ENCODE measurements at regions not wholly inside any gene's neighbourhood (a gene's known extent, or its start where the extent isn't known, plus 50 kb on each side); places are given as distances from the start of the nearest gene placed in this dataset.

DNA sequence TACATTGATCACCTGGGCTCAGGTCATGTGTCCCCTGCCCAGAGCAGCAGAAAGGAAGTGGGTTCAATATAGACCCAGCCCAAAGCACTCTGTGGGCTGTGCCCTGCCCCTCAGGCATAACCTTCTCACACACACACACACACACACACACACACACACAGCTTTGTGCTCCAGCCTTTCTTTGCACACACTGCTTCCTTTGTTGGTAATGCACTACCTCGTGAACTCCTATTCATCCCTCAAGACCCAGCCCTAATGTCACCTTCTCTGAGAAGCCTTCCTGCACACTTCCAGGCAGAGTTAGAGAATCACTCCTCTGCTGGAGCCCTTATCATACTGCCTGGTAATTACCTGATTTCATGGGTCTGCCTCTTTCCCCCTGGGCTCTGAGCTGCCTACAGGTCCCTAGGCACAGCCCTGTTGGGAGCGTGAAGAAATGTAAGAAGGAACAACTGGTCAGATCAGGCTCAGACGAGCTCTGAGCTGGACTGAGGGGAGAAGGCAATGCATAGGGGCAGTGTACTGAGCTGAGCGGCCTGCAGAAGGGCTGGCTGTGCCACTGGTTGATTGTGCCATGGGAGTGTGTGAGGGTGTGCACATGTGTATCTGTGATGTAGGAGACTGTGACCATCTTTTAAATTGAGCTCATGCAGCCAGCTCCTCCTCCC is 210.3 kb downstream of the GLI2 start:
- TF ChIP-seq, protein P1, sequence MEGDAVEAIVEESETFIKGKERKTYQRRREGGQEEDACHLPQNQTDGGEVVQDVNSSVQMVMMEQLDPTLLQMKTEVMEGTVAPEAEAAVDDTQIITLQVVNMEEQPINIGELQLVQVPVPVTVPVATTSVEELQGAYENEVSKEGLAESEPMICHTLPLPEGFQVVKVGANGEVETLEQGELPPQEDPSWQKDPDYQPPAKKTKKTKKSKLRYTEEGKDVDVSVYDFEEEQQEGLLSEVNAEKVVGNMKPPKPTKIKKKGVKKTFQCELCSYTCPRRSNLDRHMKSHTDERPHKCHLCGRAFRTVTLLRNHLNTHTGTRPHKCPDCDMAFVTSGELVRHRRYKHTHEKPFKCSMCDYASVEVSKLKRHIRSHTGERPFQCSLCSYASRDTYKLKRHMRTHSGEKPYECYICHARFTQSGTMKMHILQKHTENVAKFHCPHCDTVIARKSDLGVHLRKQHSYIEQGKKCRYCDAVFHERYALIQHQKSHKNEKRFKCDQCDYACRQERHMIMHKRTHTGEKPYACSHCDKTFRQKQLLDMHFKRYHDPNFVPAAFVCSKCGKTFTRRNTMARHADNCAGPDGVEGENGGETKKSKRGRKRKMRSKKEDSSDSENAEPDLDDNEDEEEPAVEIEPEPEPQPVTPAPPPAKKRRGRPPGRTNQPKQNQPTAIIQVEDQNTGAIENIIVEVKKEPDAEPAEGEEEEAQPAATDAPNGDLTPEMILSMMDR (conservative IDR thresholded peaks at IDR 0.05 in 1 of 2, IDR thresholded peaks at IDR 0.05 in 1 of 2; ENCODE audit: extremely low read depth in 1 of 2, insufficient read depth in 1 of 2, low read depth in 1 of 2, low read length in 2 of 2), result no peak
- TF ChIP-seq EZH2 (IDR thresholded peaks at IDR 0.05; ENCODE audit: borderline replicate concordance, low read length), result no peak

Data from mammary epithelial cell (primary cell).